ENCODE measurements at regions not wholly inside any gene's neighbourhood (a gene's known extent, or its start where the extent isn't known, plus 50 kb on each side); places are given as distances from the start of the nearest gene placed in this dataset.

DNA sequence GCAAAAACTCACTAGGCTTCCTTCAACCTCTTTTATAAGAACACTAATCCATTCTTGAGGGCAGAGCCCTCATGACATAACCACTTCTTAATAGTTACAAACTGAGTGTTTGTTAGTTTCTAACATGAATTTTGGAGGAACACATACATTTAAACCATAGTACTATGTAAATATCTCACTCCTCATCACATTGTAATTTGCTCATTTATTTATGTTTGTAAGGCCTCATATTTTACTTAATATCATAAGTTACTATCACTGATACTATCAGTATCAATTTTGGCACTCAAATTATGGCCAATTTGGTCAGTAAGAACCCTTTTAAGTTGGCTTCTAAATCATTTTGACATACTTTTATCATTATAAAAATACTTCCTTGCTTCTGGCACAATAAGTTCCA lies 603.1 kb downstream of the ZEB2 start:
- intact Hi-C loops (cut with micrococcal nuclease; ENCODE audit: unreplicated experiment) = no loop called here
- no peak for DNase-seq
- CTCF ChIA-PET = no interaction called here
- Mint-ChIP-seq H3K27ac (ENCODE audit: unreplicated experiment) (no peak overlapping the region), H3K4me3 (ENCODE audit: low read depth, unreplicated experiment) (no peak overlapping the region), H3K27me3 (ENCODE audit: unreplicated experiment) (no peaks in the 10 kb centered on the region), H3K4me1 (ENCODE audit: low read depth, unreplicated experiment) (no peaks in the 10 kb centered on the region), H3K9me3 (ENCODE audit: low read depth, unreplicated experiment) (no peaks in the 10 kb centered on the region), H3K36me3 (ENCODE audit: insufficient read depth, unreplicated experiment) (no peaks in the 10 kb centered on the region)
- TF ChIP-seq CTCF (IDR thresholded peaks at IDR 0.05; ENCODE audit: unreplicated experiment) = no peak
- no TSS peak for BruUV-seq (replicated peaks)

- no peak overlapping the region for H3K27ac Mint-ChIP-seq (ENCODE audit: unreplicated experiment)
Observed at GRCh38 chr2:143909577-143910353, 610.2 kb downstream of the ZEB2 start.

GRCh38 chr2:143908843-143909242 lies 611.1 kb downstream of the ZEB2 start:
- BruUV-seq (replicated peaks) = no TSS peak
- no peak for TF ChIP-seq CTCF (IDR thresholded peaks at IDR 0.05; ENCODE audit: unreplicated experiment)
- no peak for DNase-seq
- Mint-ChIP-seq H3K9me3 (ENCODE audit: low read depth, unreplicated experiment) (no peaks in the 10 kb centered on the region), H3K4me1 (ENCODE audit: low read depth, unreplicated experiment) (no peaks in the 10 kb centered on the region), H3K27me3 (ENCODE audit: unreplicated experiment) (no peaks in the 10 kb centered on the region), H3K27ac (ENCODE audit: unreplicated experiment) (no peak overlapping the region), H3K4me3 (ENCODE audit: low read depth, unreplicated experiment) (no peak overlapping the region), H3K36me3 (ENCODE audit: insufficient read depth, unreplicated experiment) (no peaks in the 10 kb centered on the region)
- intact Hi-C loops (cut with micrococcal nuclease; ENCODE audit: unreplicated experiment) = no loop called here
- CTCF ChIA-PET = no interaction called here

More at GRCh38 chr2:143909577-143910353, 610.2 kb downstream of the ZEB2 start:
- no peak overlapping the region for H3K4me3 Mint-ChIP-seq (ENCODE audit: low read depth, unreplicated experiment)
- no peak for TF ChIP-seq CTCF (IDR thresholded peaks at IDR 0.05; ENCODE audit: unreplicated experiment)
- H3K36me3 Mint-ChIP-seq (ENCODE audit: insufficient read depth, unreplicated experiment) = no peaks in the 10 kb centered on the region
- no peaks in the 10 kb centered on the region for H3K4me1 Mint-ChIP-seq (ENCODE audit: low read depth, unreplicated experiment)
- H3K9me3 Mint-ChIP-seq (ENCODE audit: low read depth, unreplicated experiment) = no peaks in the 10 kb centered on the region
- no peaks in the 10 kb centered on the region for H3K27me3 Mint-ChIP-seq (ENCODE audit: unreplicated experiment)
- no TSS peak for BruUV-seq (replicated peaks)
- DNase-seq = no peak
- intact Hi-C loops (cut with micrococcal nuclease; ENCODE audit: unreplicated experiment) = no loop called here
- CTCF ChIA-PET = no interaction called here

DNA sequence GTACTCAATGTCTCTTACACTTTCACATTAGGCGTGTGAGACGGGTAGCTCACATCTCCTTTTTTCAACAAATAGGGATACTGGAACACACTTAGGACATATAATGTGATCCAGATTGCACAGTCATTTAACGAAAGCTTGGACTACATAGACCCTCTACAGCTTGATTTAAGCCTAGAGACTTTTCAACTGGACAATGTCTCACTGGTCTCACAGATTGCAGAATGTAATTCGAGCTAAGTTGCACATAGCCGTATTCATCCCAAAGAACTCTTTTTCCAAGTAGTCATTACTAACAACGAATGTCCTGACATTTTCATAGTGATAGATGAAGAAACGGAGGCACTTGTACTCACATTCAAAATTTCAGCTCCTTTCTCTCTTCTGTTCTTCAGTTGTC lies 612.1 kb downstream of the ZEB2 start:
- BruUV-seq (replicated peaks) = no TSS peak
- Mint-ChIP-seq H3K27me3 (ENCODE audit: unreplicated experiment) (no peaks in the 10 kb centered on the region), H3K36me3 (ENCODE audit: insufficient read depth, unreplicated experiment) (no peaks in the 10 kb centered on the region), H3K27ac (ENCODE audit: unreplicated experiment) (no peak overlapping the region), H3K4me3 (ENCODE audit: low read depth, unreplicated experiment) (no peak overlapping the region), H3K9me3 (ENCODE audit: low read depth, unreplicated experiment) (no peaks in the 10 kb centered on the region), H3K4me1 (ENCODE audit: low read depth, unreplicated experiment) (no peaks in the 10 kb centered on the region)
- TF ChIP-seq CTCF (IDR thresholded peaks at IDR 0.05; ENCODE audit: unreplicated experiment) = no peak
- DNase-seq = no peak
- intact Hi-C loops (cut with micrococcal nuclease; ENCODE audit: unreplicated experiment) = no loop called here
- CTCF ChIA-PET = interaction anchor here (0.6 kb wide), 1 partner anchor 26 kb away, joined by 3 read pairs; no protein-coding TSS in a partner anchor
